ENCODE measurements at regions not wholly inside any gene's neighbourhood (a gene's known extent, or its start where the extent isn't known, plus 50 kb on each side); places are given as distances from the start of the nearest gene placed in this dataset.

DNA sequence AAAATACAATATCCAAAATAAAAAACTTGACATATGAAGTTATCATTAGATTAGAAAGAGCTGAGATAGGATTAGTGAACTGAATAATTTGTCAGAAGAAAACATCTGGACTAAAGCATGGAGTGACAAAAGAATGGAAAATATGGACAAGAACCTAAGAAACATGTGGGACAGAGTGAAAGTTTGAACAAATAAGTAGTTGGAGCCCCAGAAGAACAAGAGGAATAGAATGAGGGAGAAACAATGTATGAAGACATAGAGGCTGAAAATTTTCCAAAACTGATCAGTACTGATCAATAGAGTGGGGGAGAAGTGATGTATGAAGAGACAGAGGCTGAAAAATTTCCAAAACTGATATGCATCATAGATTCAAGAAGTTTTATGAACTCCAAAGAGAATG, 170.6 kb upstream of the CRY1 start:
- no peak for TF ChIP-seq CTCF (IDR thresholded peaks at IDR 0.05; ENCODE audit: low read length)
- no peak for TF ChIP-seq EZH2 (IDR thresholded peaks at IDR 0.05; ENCODE audit: borderline replicate concordance, low read length)

All from OCI-LY1 (cell line).